Activated CD8-positive, alpha-beta T cell treated with anti-CD3 and anti-CD28 coated beads for 36 hours (primary cell): ENCODE measurements at regions not wholly inside any gene's neighbourhood (a gene's known extent, or its start where the extent isn't known, plus 50 kb on each side); places are given as distances from the start of the nearest gene placed in this dataset.

ENCODE experiments used
- ATAC-seq: fragments of 200-7000 bp; cut with Tn5 transposase; one replicate; pipeline ENCODE4 v1.10.0; 2021; ENCODE audit warnings: mild to moderate bottlenecking, moderate library complexity
- CTCF ChIA-PET: fragments of 350-600 bp; sonication (Branson Sonifier 250); formaldehyde crosslinking; loops from one replicate; lab custom pipeline; 2021; ENCODE audit warnings: antibody characterized with exemption; lab: Charles Lee
- POLR2A ChIA-PET: fragments of 350-600 bp; sonication (Branson Sonifier 250); formaldehyde crosslinking; loops from one replicate; lab custom pipeline; 2021; ENCODE audit warnings: antibody characterized with exemption; lab: Charles Lee
- DNase-seq: peaks from one replicate; pipeline ENCODE4 v3.0.0-alpha.2; 2020
- H3K27ac Mint-ChIP-seq: one replicate; pipeline ENCODE4 v1.8.0; 2021; ENCODE audit warnings: mild to moderate bottlenecking, mixed read lengths
- H3K27me3 Mint-ChIP-seq: one replicate; pipeline ENCODE4 v1.8.0; 2021; ENCODE audit warnings: mixed read lengths
- H3K36me3 Mint-ChIP-seq: one replicate; pipeline ENCODE4 v1.8.0; 2021; ENCODE audit warnings: low read depth, mixed read lengths
- H3K4me1 Mint-ChIP-seq: one replicate; pipeline ENCODE4 v1.8.0; 2021; ENCODE audit warnings: low read depth, mixed read lengths
- H3K4me3 Mint-ChIP-seq: one replicate; pipeline ENCODE4 v1.8.0; 2021; ENCODE audit warnings: mild to moderate bottlenecking, moderate library complexity, mixed read lengths
- H3K9me3 Mint-ChIP-seq: one replicate; pipeline ENCODE4 v1.8.0; 2021; ENCODE audit warnings: mixed read lengths
- CTCF ChIP-seq: fragments of 200-600 bp; IDR thresholded peaks from one replicate; pipeline ENCODE4 v1.8.0; 2022; ENCODE audit warnings: antibody characterized with exemption, mild to moderate bottlenecking
- intact Hi-C: fragments of 100-400 bp; cut with micrococcal nuclease; formaldehyde crosslinking; loops from one replicate; pipeline ENCODE4 v1.10.0; 2022

GRCh38 chr5:125044491-125045282 lies 298.2 kb upstream of the ZNF608 start:
- DNase-seq, result no peak
- POLR2A ChIA-PET, result no interaction called here
- CTCF ChIA-PET, result no interaction called here
- H3K4me1 Mint-ChIP-seq, result no peaks in the 10 kb centered on the region
- H3K27me3 Mint-ChIP-seq, result no peaks in the 10 kb centered on the region
- no peak for TF ChIP-seq CTCF
- intact Hi-C loops, result no loop called here
- H3K4me3 Mint-ChIP-seq, result no peak overlapping the region
- ATAC-seq, result no peak
- no peaks in the 10 kb centered on the region for H3K36me3 Mint-ChIP-seq
- no peaks in the 10 kb centered on the region for H3K9me3 Mint-ChIP-seq
- H3K27ac Mint-ChIP-seq, result no peak overlapping the region

DNA sequence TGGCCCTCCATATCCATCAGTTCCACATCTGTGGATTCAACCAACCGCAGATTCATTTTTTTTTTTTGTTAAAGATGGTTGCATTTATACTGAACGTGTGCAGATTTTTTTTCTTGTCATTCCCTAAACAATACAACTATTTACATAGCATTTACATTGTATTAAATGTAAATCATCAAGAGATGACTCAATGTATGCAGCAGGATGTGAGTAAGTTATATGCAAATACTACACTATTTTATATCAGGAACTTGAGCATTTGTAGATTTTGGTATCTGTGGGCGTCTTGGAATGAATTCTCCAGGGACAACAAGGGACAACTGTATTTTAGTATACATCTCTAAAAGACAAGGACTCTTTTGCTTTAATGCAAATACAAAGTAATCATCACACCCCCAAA lies 299.2 kb upstream of the ZNF608 start:
- no peak for TF ChIP-seq CTCF
- H3K27ac Mint-ChIP-seq, result no peak overlapping the region
- H3K9me3 Mint-ChIP-seq, result no peaks in the 10 kb centered on the region
- ChIA-PET CTCF (no interaction called here), POLR2A (no interaction called here)
- intact Hi-C loops, result no loop called here
- H3K36me3 Mint-ChIP-seq, result no peaks in the 10 kb centered on the region
- no peaks in the 10 kb centered on the region for H3K27me3 Mint-ChIP-seq
- H3K4me3 Mint-ChIP-seq, result no peak overlapping the region
- ATAC-seq, result no peak
- no peaks in the 10 kb centered on the region for H3K4me1 Mint-ChIP-seq
- DNase-seq, result no peak

DNA sequence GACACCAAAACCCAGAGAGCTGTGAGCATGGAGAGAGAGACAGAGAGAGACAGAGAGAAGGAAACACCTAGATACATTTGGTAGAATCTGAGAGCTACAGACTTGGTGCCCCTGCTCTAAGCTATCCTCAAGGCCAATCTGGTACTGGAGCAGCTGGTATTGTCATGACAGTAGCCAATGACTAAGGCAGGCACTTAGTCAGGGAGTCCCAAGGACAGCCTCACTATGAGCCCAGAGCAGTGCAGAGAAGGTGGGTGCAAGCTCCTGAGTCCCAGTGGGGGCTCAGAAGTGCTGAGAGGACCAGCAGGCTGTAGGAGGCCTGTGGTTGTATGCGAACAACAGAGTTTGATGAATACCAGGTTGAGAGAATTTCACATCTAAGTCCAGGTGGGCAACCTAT lies 300.4 kb upstream of the ZNF608 start:
- CTCF ChIA-PET, result no interaction called here
- H3K27me3 Mint-ChIP-seq, result no peaks in the 10 kb centered on the region
- H3K4me1 Mint-ChIP-seq, result no peaks in the 10 kb centered on the region
- no peaks in the 10 kb centered on the region for H3K36me3 Mint-ChIP-seq
- no peak overlapping the region for H3K27ac Mint-ChIP-seq
- DNase-seq, result no peak
- no peaks in the 10 kb centered on the region for H3K9me3 Mint-ChIP-seq
- no peak overlapping the region for H3K4me3 Mint-ChIP-seq
- no peak for ATAC-seq
- intact Hi-C loops, result no loop called here
- no peak for TF ChIP-seq CTCF
- POLR2A ChIA-PET, result no interaction called here

- intact Hi-C loops, result no loop called here
- Mint-ChIP-seq H3K27me3 (no peaks in the 10 kb centered on the region), H3K9me3 (no peaks in the 10 kb centered on the region), H3K4me3 (no peak overlapping the region), H3K36me3 (no peaks in the 10 kb centered on the region), H3K4me1 (no peaks in the 10 kb centered on the region), H3K27ac (no peak overlapping the region)
- CTCF ChIA-PET, result no interaction called here
- no peak for TF ChIP-seq CTCF
- DNase-seq (no peak), ATAC-seq (no peak)
- POLR2A ChIA-PET, result no interaction called here
Observed at GRCh38 chr5:125047871-125048270, 301.4 kb upstream of the ZNF608 start.

GRCh38 chr5:125049721-125050702 lies 303.6 kb upstream of the ZNF608 start:
- no peak for DNase-seq
- TF ChIP-seq CTCF, result no peak
- Mint-ChIP-seq H3K4me1 (no peaks in the 10 kb centered on the region), H3K27me3 (no peaks in the 10 kb centered on the region), H3K27ac (no peak overlapping the region), H3K9me3 (no peaks in the 10 kb centered on the region), H3K4me3 (no peak overlapping the region), H3K36me3 (no peaks in the 10 kb centered on the region)
- intact Hi-C loops, result no loop called here
- CTCF ChIA-PET, result no interaction called here
- POLR2A ChIA-PET, result no interaction called here
- ATAC-seq, result no peak
